ENCODE measurements at regions not wholly inside any gene's neighbourhood (a gene's known extent, or its start where the extent isn't known, plus 50 kb on each side); places are given as distances from the start of the nearest gene placed in this dataset.
"Not testable (repeated sequence)": the region's sequence is repeated elsewhere in the genome, so short reads cannot be mapped to it uniquely, and the experiment has no call there.

DNA sequence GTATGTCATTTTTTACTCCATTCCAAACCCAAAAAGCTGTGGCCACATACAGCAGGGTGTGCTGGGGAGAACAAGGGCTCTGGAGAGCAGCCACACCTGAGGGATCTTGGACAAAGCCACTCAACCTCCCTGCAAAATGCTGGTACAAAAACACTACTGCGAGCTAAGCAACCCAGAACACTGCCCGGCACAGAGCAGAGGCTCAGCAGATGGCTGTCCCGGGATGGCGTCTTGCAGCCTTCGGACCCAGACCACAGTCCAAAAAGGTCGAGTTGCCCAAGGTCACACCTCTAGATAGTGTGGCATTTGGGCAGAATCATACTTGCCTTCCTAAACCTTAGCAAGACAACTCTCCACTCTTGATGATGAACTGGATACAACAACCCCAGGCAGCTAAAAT is 197.6 kb upstream of the PRKX start:
- POLR2A ChIA-PET; intact Hi-C loops (cut with DNase I, micrococcal nuclease); H3K9me3 ChIP-seq (ENCODE audit: control insufficient read depth in 1 of 2, insufficient read depth in 1 of 2, low read length in 2 of 2); H3K27me3 ChIP-seq (ENCODE audit: control insufficient read depth in 1 of 2, insufficient read depth in 2 of 2, low read length in 2 of 2); H3K9me3 Mint-ChIP-seq; H3K4me1 Mint-ChIP-seq (ENCODE audit: low read depth); H3K36me3 Mint-ChIP-seq (ENCODE audit: low read depth); H3K27me3 Mint-ChIP-seq; H3K4me3 Mint-ChIP-seq; H3K4me1 ChIP-seq (ENCODE audit: insufficient read depth, low read length); H3K36me3 ChIP-seq (ENCODE audit: insufficient read depth, low read length); ATAC-seq (ENCODE audit: poor library complexity); H3K27ac ChIP-seq (ENCODE audit: low read depth in 1 of 2, low read length in 2 of 2); CTCF ChIA-PET; H3K4me3 ChIP-seq (ENCODE audit: low read length); DNase-seq; H3K27ac Mint-ChIP-seq: not testable (repeated sequence)

DNA sequence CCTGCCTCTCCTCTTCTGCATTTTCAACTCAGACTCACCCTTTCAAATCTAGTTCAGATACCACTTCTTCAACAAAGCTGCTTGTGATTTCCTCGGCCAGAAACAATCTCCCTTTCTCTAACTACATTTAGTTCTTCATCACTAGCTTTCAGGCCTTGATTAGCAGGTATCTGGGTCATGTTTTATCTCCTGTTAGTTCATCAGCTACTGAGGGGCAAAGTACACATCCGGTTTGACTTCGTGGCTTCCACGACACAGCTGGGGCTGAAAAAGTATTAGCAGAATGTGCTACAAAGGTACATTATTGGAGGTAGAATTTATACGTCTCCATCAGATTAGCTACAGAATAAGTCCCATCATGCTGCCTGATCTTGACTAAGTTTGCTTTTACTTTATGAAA is 197.2 kb upstream of the PRKX start:
- H3K27ac Mint-ChIP-seq; H3K9me3 Mint-ChIP-seq; CTCF ChIA-PET; H3K4me3 Mint-ChIP-seq; H3K27ac ChIP-seq (ENCODE audit: low read depth in 1 of 2, low read length in 2 of 2); DNase-seq; H3K4me3 ChIP-seq (ENCODE audit: low read length); H3K36me3 Mint-ChIP-seq (ENCODE audit: low read depth); intact Hi-C loops (cut with DNase I, micrococcal nuclease); H3K27me3 ChIP-seq (ENCODE audit: control insufficient read depth in 1 of 2, insufficient read depth in 2 of 2, low read length in 2 of 2); POLR2A ChIA-PET; H3K4me1 ChIP-seq (ENCODE audit: insufficient read depth, low read length); H3K27me3 Mint-ChIP-seq; ATAC-seq (ENCODE audit: poor library complexity); H3K9me3 ChIP-seq (ENCODE audit: control insufficient read depth in 1 of 2, insufficient read depth in 1 of 2, low read length in 2 of 2); H3K36me3 ChIP-seq (ENCODE audit: insufficient read depth, low read length); H3K4me1 Mint-ChIP-seq (ENCODE audit: low read depth): not testable (repeated sequence)

DNA sequence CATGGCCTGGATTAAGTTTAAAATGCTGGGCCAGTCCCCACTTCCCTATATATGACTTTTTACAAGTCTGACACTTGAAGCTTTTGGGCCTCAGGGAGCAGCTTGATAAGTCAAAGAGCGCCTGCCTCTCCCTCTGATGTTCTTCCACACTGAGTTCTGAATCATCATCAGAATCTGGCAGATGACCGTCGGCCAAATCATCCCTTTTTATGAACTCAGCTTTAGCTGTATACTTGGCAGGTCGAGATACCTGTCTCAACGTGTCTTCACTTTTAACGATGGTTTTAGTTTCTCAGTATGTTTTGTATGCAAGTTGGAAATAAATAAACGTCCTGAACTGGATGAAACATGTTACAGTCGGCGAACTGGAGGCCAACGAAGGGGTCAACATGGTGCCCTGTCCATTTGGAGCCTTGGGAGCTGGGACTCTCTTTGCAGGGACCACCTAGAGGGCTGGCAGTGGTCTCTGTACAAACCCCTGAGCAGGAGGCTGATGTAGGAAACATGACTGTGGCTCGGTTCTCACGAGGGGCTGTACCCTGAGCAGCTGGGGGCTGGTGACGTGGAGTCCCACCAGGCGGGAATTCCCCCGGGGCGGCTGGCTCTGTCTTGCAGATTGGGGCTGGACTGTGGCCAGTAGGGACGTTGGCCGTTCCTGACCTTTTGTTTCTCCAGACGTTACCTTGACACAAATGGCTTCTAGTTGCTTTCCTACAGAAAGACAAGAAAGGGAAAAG is 192.2 kb upstream of the PRKX start:
- H3K36me3 ChIP-seq (ENCODE audit: insufficient read depth, low read length); intact Hi-C loops (cut with DNase I, micrococcal nuclease); H3K4me3 Mint-ChIP-seq; H3K9me3 Mint-ChIP-seq; H3K4me1 Mint-ChIP-seq (ENCODE audit: low read depth); H3K27me3 ChIP-seq (ENCODE audit: control insufficient read depth in 1 of 2, insufficient read depth in 2 of 2, low read length in 2 of 2); H3K27me3 Mint-ChIP-seq; H3K27ac Mint-ChIP-seq; H3K27ac ChIP-seq (ENCODE audit: low read depth in 1 of 2, low read length in 2 of 2); POLR2A ChIA-PET; H3K4me3 ChIP-seq (ENCODE audit: low read length); H3K4me1 ChIP-seq (ENCODE audit: insufficient read depth, low read length); CTCF ChIA-PET; ATAC-seq (ENCODE audit: poor library complexity); DNase-seq; H3K9me3 ChIP-seq (ENCODE audit: control insufficient read depth in 1 of 2, insufficient read depth in 1 of 2, low read length in 2 of 2); H3K36me3 Mint-ChIP-seq (ENCODE audit: low read depth): not testable (repeated sequence)

DNA sequence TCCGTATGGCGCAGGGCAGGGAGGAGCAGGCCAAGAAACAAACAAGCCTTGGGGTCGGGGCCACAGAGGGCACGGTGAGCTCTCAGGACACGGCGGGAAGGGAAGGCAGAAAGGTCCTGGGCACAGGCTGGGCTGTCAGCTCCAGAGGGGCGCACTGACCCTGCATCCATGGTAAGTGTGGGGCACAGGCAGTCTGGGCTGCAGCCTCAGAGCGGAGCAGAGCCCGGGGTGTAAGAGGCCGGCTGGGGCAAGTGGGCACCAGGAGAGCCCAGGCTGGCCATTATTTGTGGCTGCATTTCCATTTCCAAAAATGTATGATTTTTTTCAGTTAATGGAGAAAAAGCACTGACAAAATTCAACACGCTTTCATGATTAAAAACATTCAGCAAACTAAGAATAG is 188.8 kb upstream of the PRKX start:
- H3K9me3 Mint-ChIP-seq; H3K4me3 Mint-ChIP-seq; H3K27me3 ChIP-seq (ENCODE audit: control insufficient read depth in 1 of 2, insufficient read depth in 2 of 2, low read length in 2 of 2); H3K4me1 Mint-ChIP-seq (ENCODE audit: low read depth); H3K27ac Mint-ChIP-seq; intact Hi-C loops (cut with DNase I, micrococcal nuclease); ATAC-seq (ENCODE audit: poor library complexity); H3K36me3 ChIP-seq (ENCODE audit: insufficient read depth, low read length); H3K36me3 Mint-ChIP-seq (ENCODE audit: low read depth); H3K9me3 ChIP-seq (ENCODE audit: control insufficient read depth in 1 of 2, insufficient read depth in 1 of 2, low read length in 2 of 2); POLR2A ChIA-PET; CTCF ChIA-PET; H3K27me3 Mint-ChIP-seq; H3K4me3 ChIP-seq (ENCODE audit: low read length); H3K4me1 ChIP-seq (ENCODE audit: insufficient read depth, low read length); H3K27ac ChIP-seq (ENCODE audit: low read depth in 1 of 2, low read length in 2 of 2); DNase-seq: not testable (repeated sequence)

DNA sequence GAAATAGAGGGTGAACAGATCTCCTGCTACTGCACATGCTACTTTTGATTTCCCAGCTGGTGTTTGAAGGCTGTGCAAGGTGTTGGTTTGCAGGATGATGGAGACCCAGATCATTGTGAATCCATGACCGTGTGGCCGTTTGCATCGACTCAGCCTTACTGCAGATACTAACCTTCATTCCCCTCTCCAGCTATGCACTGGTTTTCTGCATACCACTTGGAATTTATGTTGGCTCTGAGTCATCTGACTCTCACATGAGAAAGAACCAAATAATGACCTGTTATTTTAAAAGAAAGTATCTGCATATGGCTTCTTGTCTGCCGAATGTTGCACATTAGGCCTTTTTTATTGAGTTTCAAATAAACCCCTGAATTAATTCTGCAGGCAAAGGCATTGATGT is 183.3 kb upstream of the PRKX start:
- H3K9me3 Mint-ChIP-seq; DNase-seq; ATAC-seq (ENCODE audit: poor library complexity); H3K27ac ChIP-seq (ENCODE audit: low read depth in 1 of 2, low read length in 2 of 2); POLR2A ChIA-PET; H3K27me3 Mint-ChIP-seq; H3K4me1 Mint-ChIP-seq (ENCODE audit: low read depth); H3K27ac Mint-ChIP-seq; CTCF ChIA-PET; intact Hi-C loops (cut with DNase I, micrococcal nuclease); H3K4me3 Mint-ChIP-seq; H3K4me1 ChIP-seq (ENCODE audit: insufficient read depth, low read length); H3K36me3 ChIP-seq (ENCODE audit: insufficient read depth, low read length); H3K9me3 ChIP-seq (ENCODE audit: control insufficient read depth in 1 of 2, insufficient read depth in 1 of 2, low read length in 2 of 2); H3K4me3 ChIP-seq (ENCODE audit: low read length); H3K36me3 Mint-ChIP-seq (ENCODE audit: low read depth); H3K27me3 ChIP-seq (ENCODE audit: control insufficient read depth in 1 of 2, insufficient read depth in 2 of 2, low read length in 2 of 2): not testable (repeated sequence)

DNA sequence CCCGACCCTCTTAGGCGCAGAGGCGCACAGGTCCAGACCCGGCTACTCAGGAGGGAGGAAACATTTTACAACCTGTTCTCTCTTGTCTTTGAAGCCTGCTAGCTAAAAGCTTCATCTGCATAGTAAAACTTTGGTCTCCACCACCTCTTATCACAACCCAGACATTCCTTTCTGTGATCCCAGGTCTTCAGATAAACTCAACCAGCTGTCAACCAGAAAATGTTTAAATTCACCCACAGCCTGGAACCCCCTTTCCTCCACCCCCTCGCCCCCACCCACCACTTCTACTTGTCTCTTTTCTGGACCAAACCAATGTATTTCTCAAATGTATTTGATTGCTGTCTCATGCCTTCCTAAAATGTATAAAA is 169.1 kb upstream of the PRKX start:
- ATAC-seq (ENCODE audit: poor library complexity); H3K4me3 Mint-ChIP-seq; POLR2A ChIA-PET; H3K9me3 ChIP-seq (ENCODE audit: control insufficient read depth in 1 of 2, insufficient read depth in 1 of 2, low read length in 2 of 2); H3K36me3 ChIP-seq (ENCODE audit: insufficient read depth, low read length); H3K9me3 Mint-ChIP-seq; H3K4me1 ChIP-seq (ENCODE audit: insufficient read depth, low read length); H3K27ac Mint-ChIP-seq; H3K4me1 Mint-ChIP-seq (ENCODE audit: low read depth); CTCF ChIA-PET; H3K4me3 ChIP-seq (ENCODE audit: low read length); H3K27me3 ChIP-seq (ENCODE audit: control insufficient read depth in 1 of 2, insufficient read depth in 2 of 2, low read length in 2 of 2); H3K27ac ChIP-seq (ENCODE audit: low read depth in 1 of 2, low read length in 2 of 2); H3K27me3 Mint-ChIP-seq; DNase-seq; intact Hi-C loops (cut with DNase I, micrococcal nuclease); H3K36me3 Mint-ChIP-seq (ENCODE audit: low read depth): not testable (repeated sequence)

DNA sequence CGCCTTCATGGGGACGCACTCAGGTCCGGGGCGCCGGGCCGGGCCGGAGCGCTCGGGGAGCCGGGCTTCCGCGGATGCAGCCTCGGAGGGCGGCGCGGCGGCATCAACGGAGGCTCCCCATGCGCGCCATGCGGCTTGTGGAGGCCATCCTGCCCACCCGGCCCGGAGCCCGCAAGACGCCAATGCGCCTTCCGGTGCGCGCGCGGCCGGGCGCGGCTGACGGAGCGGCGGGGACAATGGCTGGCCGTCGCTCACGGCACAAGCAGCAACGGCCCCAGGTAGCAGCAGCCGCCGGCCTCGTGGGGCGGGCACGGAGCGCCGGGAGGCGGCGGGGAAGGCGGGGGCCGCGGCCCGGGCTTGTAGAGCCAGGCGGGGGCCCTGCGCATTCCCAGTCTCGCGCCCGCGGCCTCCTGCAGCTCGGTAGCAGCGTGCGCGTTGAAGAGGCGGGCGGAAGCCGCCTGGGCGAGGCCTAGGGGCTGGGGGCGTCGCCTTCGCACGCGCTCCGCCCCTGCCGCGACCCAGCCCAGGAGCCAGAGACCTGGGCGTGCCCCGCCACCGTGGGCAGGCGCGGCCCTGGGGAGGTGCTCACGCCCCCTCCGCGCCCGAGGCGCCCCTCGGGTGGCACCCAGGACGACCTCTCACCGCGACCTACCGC is 168.6 kb upstream of the PRKX start:
- H3K4me3 ChIP-seq (ENCODE audit: low read length); H3K4me3 Mint-ChIP-seq; H3K27me3 Mint-ChIP-seq; H3K9me3 ChIP-seq (ENCODE audit: control insufficient read depth in 1 of 2, insufficient read depth in 1 of 2, low read length in 2 of 2); H3K4me1 ChIP-seq (ENCODE audit: insufficient read depth, low read length); H3K36me3 Mint-ChIP-seq (ENCODE audit: low read depth); H3K27ac ChIP-seq (ENCODE audit: low read depth in 1 of 2, low read length in 2 of 2); H3K4me1 Mint-ChIP-seq (ENCODE audit: low read depth); CTCF ChIA-PET; H3K27me3 ChIP-seq (ENCODE audit: control insufficient read depth in 1 of 2, insufficient read depth in 2 of 2, low read length in 2 of 2); H3K27ac Mint-ChIP-seq; DNase-seq; H3K36me3 ChIP-seq (ENCODE audit: insufficient read depth, low read length); intact Hi-C loops (cut with DNase I, micrococcal nuclease); POLR2A ChIA-PET; H3K9me3 Mint-ChIP-seq: not testable (repeated sequence)
- ATAC-seq (ENCODE audit: poor library complexity) = peak; percentile 96

All from CD4-positive, alpha-beta T cell (primary cell).